ENCODE measurements at regions not wholly inside any gene's neighbourhood (a gene's known extent, or its start where the extent isn't known, plus 50 kb on each side); places are given as distances from the start of the nearest gene placed in this dataset.

DNA sequence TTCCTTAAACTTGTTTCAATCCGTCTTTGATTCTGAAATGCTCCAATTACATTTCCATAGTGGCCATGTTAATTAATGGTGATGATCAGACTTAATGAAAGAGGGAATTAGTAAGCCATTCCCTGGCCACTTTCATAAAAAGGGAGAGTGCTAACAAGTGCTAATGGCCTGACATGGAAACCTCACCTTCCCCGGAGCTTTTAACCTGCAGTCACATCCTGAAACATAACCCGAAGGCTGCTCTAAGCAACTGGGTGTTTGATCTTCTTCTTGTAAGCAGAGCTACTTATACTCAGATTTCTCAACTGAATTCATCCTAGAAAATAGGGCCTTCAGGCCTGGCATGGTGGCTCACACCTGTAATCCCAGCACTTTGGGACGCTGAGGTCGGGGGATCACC lies 67.1 kb upstream of the ZMYND8 start:
- no peak overlapping the region for H3K4me3 ChIP-seq
- no peak overlapping the region for H3K27ac ChIP-seq
- no peaks in the 10 kb centered on the region for H3K36me3 ChIP-seq
- no peaks in the 10 kb centered on the region for H3K4me1 ChIP-seq
- intact Hi-C loops (cut with DNase I), result no loop called here
- no peaks in the 10 kb centered on the region for H3K9me3 ChIP-seq
- DNase-seq, result no peak
- no peak for FAIRE-seq
- H3K27me3 ChIP-seq, result no peaks in the 10 kb centered on the region
- WGBS, 2 donors, result 88 to 89% methylated on average over 5 of the region's 5 CpGs
- no peak for ATAC-seq
- TF ChIP-seq, protein P1, sequence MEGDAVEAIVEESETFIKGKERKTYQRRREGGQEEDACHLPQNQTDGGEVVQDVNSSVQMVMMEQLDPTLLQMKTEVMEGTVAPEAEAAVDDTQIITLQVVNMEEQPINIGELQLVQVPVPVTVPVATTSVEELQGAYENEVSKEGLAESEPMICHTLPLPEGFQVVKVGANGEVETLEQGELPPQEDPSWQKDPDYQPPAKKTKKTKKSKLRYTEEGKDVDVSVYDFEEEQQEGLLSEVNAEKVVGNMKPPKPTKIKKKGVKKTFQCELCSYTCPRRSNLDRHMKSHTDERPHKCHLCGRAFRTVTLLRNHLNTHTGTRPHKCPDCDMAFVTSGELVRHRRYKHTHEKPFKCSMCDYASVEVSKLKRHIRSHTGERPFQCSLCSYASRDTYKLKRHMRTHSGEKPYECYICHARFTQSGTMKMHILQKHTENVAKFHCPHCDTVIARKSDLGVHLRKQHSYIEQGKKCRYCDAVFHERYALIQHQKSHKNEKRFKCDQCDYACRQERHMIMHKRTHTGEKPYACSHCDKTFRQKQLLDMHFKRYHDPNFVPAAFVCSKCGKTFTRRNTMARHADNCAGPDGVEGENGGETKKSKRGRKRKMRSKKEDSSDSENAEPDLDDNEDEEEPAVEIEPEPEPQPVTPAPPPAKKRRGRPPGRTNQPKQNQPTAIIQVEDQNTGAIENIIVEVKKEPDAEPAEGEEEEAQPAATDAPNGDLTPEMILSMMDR (IDR thresholded peaks at IDR 0.05), result no peak

GRCh38 chr20:47427067-47427466 lies 70.6 kb upstream of the ZMYND8 start:
- Histone ChIP-seq H3K36me3 (no peaks in the 10 kb centered on the region), H3K4me1 (no peaks in the 10 kb centered on the region), H3K9me3 (no peaks in the 10 kb centered on the region), H3K27ac (no peak overlapping the region), H3K27me3 (no peaks in the 10 kb centered on the region), H3K4me3 (no peak overlapping the region)
- ATAC-seq, result no peak
- WGBS, 2 donors, result 77 to 87% methylated on average over 2 of the region's 2 CpGs
- FAIRE-seq, result no peak
- TF ChIP-seq, protein P1 (IDR thresholded peaks at IDR 0.05), result no peak
- intact Hi-C loops (cut with DNase I), result no loop called here
- no peak for DNase-seq

DNA sequence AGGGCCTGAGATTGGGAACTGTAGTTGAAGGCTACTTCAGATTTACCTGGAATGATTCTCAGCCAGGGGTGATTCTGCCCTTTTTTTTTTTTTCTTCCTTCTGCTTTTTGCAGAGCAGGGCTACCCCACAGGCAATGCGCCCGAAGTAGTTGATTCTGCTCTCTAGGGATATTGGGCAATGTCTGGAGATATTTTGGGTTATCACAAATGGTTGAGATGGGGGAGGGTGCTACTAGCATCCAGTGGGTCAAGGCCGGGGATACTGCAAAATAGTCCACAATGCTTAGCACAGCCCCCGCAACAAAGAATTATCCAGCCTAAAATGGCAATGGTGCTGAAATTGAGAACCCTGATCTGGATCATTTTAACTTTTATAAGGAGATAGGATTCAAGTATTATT lies 71.2 kb upstream of the ZMYND8 start:
- Histone ChIP-seq H3K4me3 (no peak overlapping the region), H3K4me1 (no peaks in the 10 kb centered on the region), H3K36me3 (no peaks in the 10 kb centered on the region), H3K27ac (no peak overlapping the region), H3K27me3 (no peaks in the 10 kb centered on the region), H3K9me3 (no peaks in the 10 kb centered on the region)
- intact Hi-C loops (cut with DNase I), result no loop called here
- TF ChIP-seq, protein P1 (IDR thresholded peaks at IDR 0.05), result no peak
- 94% methylated on average over 4 of the region's 4 CpGs for WGBS, 2 donors
- ATAC-seq, result no peak
- no peak for DNase-seq
- no peak for FAIRE-seq

- Histone ChIP-seq H3K36me3 (no peaks in the 10 kb centered on the region), H3K9me3 (no peaks in the 10 kb centered on the region), H3K27me3 (no peaks in the 10 kb centered on the region), H3K27ac (no peak overlapping the region), H3K4me3 (no peak overlapping the region), H3K4me1 (no peaks in the 10 kb centered on the region)
- DNase-seq (no peak), FAIRE-seq (no peak), ATAC-seq (no peak)
- intact Hi-C loops (cut with DNase I), result no loop called here
- 73 to 81% methylated on average over 3 of the region's 3 CpGs for WGBS, 2 donors
- TF ChIP-seq, protein P1 (IDR thresholded peaks at IDR 0.05), result no peak
Measured at GRCh38 chr20:47428164-47428563, 71.7 kb upstream of the ZMYND8 start.

- Histone ChIP-seq H3K36me3 (no peaks in the 10 kb centered on the region), H3K27me3 (no peaks in the 10 kb centered on the region), H3K4me1 (no peaks in the 10 kb centered on the region), H3K27ac (no peak overlapping the region), H3K4me3 (no peak overlapping the region), H3K9me3 (no peaks in the 10 kb centered on the region)
- no peak for ATAC-seq
- no peak for DNase-seq
- intact Hi-C loops (cut with DNase I), result no loop called here
- FAIRE-seq, result no peak
- WGBS, 2 donors, result 82 to 90% methylated on average over 4 of the region's 4 CpGs
- TF ChIP-seq, protein P1 (IDR thresholded peaks at IDR 0.05), result no peak
Measured at GRCh38 chr20:47428851-47429336, 72.4 kb upstream of the ZMYND8 start.
